Osteocyte (in vitro differentiated cells): ENCODE measurements at regions not wholly inside any gene's neighbourhood (a gene's known extent, or its start where the extent isn't known, plus 50 kb on each side); places are given as distances from the start of the nearest gene placed in this dataset.

Experiments
- DNase-seq: peaks from one replicate; pipeline ENCODE4 v3.0.0; 2021; ENCODE audit warnings: mixed read lengths; ENCODE audit not compliant: unreplicated experiment; ENCODE audit errors: extremely low spot score
- H3K27ac Mint-ChIP-seq: one replicate; pipeline ENCODE4 v1.8.0; 2021; ENCODE audit warnings: mild to moderate bottlenecking, mixed read lengths; ENCODE audit not compliant: unreplicated experiment
- H3K27me3 Mint-ChIP-seq: one replicate; pipeline ENCODE4 v1.8.0; 2021; ENCODE audit warnings: mixed read lengths; ENCODE audit not compliant: unreplicated experiment
- H3K36me3 Mint-ChIP-seq: one replicate; pipeline ENCODE4 v1.8.0; 2021; ENCODE audit warnings: mixed read lengths; ENCODE audit not compliant: unreplicated experiment
- H3K4me1 Mint-ChIP-seq: one replicate; pipeline ENCODE4 v1.8.0; 2021; ENCODE audit warnings: mixed read lengths; ENCODE audit not compliant: unreplicated experiment
- H3K4me3 Mint-ChIP-seq: one replicate; pipeline ENCODE4 v1.8.0; 2021; ENCODE audit warnings: mild to moderate bottlenecking, moderate library complexity, mixed read lengths; ENCODE audit not compliant: unreplicated experiment
- H3K9me3 Mint-ChIP-seq: one replicate; pipeline ENCODE4 v1.8.0; 2021; ENCODE audit warnings: mixed read lengths; ENCODE audit not compliant: unreplicated experiment
- CTCF ChIP-seq: fragments of 200-600 bp; sonication (generic); IDR thresholded peaks from 2 replicates; pipeline ENCODE4 v1.5.0; 2021; ENCODE audit warnings: antibody characterized with exemption, mild to moderate bottlenecking, moderate library complexity

GRCh38 chr11:19592842-19593241 is 119.8 kb upstream of the NAV2 start:
- H3K4me1 Mint-ChIP-seq = peaks cover 38% of the 10 kb centered on the region

DNA sequence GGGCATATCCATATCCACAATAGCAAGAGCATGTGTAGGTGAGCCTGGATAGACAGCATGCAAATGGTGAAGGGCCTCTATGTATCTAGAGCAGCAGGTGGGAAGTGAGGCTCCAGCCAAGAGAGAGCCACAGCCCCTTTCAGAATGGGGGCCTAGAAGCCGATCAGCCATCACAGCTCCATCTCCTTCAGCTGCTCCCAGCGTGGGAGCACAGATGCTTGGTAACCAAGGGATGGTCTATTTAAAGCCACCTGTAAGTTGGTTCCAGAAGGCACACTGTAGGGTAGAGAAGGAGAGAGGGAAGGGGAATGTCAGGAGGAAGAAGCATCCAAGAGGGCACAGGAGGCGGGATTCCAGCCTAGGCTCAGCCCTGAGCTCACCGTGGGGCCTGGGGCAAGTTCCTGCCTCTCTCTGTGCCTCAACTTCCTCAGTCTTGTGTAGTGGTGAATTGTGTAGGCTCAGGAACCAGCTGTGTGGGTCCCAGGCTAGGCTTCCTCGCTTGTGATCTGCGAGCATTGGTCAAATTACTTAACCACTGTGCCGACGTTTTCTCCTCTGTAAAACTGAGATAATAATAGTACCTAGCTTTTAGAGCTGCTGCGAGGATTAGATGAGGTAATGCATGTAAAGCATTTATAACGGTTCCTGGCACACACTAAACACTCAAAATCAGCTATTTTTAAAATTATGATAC is 122.9 kb upstream of the NAV2 start:
- H3K27ac Mint-ChIP-seq = no peak overlapping the region
- no peak for DNase-seq
- no peak for TF ChIP-seq CTCF
- H3K27me3 Mint-ChIP-seq = no peaks in the 10 kb centered on the region
- peaks cover 8% of the 10 kb centered on the region for H3K4me1 Mint-ChIP-seq
- no peak overlapping the region for H3K4me3 Mint-ChIP-seq
- H3K9me3 Mint-ChIP-seq = peaks cover 6% of the 10 kb centered on the region
- no peaks in the 10 kb centered on the region for H3K36me3 Mint-ChIP-seq

More at GRCh38 chr11:19592842-19593241, 119.8 kb upstream of the NAV2 start:
- H3K27ac Mint-ChIP-seq = no peak overlapping the region
- no peaks in the 10 kb centered on the region for H3K36me3 Mint-ChIP-seq
- no peaks in the 10 kb centered on the region for H3K27me3 Mint-ChIP-seq
- no peak overlapping the region for H3K4me3 Mint-ChIP-seq
- no peak for DNase-seq
- TF ChIP-seq CTCF = no peak
- no peaks in the 10 kb centered on the region for H3K9me3 Mint-ChIP-seq

- no peak overlapping the region for H3K27ac Mint-ChIP-seq
- H3K36me3 Mint-ChIP-seq = no peaks in the 10 kb centered on the region
- H3K4me3 Mint-ChIP-seq = no peak overlapping the region
- H3K27me3 Mint-ChIP-seq = no peaks in the 10 kb centered on the region
- no peak for TF ChIP-seq CTCF
- no peak for DNase-seq
- H3K9me3 Mint-ChIP-seq = peaks cover 15% of the 10 kb centered on the region
- H3K4me1 Mint-ChIP-seq = peaks cover under 1% of the 10 kb centered on the region
Measured at GRCh38 chr11:19587979-19588378, 124.7 kb upstream of the NAV2 start.

DNA sequence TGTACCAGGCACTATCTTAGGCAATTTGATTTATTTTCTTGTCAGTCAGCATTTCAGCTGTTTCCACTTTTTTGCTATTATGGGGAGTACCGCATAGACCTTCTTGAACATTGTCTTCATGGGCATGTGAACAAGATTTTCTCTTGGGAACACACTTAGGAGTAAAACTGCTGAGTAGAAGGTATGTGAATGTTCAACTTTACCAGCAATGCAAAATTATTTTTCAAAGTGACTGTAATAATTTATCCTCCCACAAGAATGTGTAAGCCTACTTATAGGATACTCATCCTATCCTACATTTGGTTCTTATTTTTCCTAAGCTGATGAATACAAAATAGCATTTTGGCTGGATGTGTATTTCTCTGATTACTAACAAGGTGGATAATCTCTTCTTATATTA is 132.0 kb upstream of the NAV2 start:
- Mint-ChIP-seq H3K36me3 (no peaks in the 10 kb centered on the region), H3K27ac (no peak overlapping the region), H3K9me3 (peaks cover 10% of the 10 kb centered on the region), H3K4me3 (no peak overlapping the region), H3K4me1 (peaks cover 31% of the 10 kb centered on the region), H3K27me3 (no peaks in the 10 kb centered on the region)
- TF ChIP-seq CTCF = no peak
- DNase-seq = no peak

DNA sequence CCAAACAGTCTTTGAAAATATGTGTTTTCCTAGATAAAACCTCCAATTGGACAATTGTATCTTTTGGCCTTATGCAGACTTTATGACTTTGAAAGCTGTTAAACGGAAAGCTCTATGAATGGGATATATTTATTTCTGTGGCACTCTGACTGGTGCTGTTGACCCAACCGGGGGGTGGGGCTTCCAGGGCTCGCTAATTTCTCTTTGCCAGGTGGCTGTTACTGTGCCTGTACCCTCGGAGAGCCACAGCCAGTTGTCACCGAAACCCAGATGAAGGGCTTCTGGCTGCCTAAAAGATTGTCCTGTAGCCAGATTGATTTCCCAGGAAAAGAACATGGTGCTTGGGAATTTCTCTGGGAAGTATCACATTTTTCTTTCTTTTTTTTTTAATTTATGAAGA is 132.7 kb upstream of the NAV2 start:
- Mint-ChIP-seq H3K4me3 (no peak overlapping the region), H3K4me1 (peaks cover 31% of the 10 kb centered on the region), H3K27me3 (no peaks in the 10 kb centered on the region), H3K36me3 (no peaks in the 10 kb centered on the region), H3K27ac (no peak overlapping the region), H3K9me3 (peaks cover 9% of the 10 kb centered on the region)
- DNase-seq = no peak
- TF ChIP-seq CTCF = no peak
